ENCODE measurements at regions not wholly inside any gene's neighbourhood (a gene's known extent, or its start where the extent isn't known, plus 50 kb on each side); places are given as distances from the start of the nearest gene placed in this dataset.

- TF ChIP-seq POLR2A (IDR thresholded peaks at IDR 0.05; ENCODE audit: low read depth, low read length), result no peak
- TF ChIP-seq POLR2AphosphoS5 (IDR thresholded peaks at IDR 0.05; ENCODE audit: low read depth, low read length), result no peak
Observed at GRCh38 chr10:8225187-8225586, 170.7 kb downstream of the GATA3 start.
